Activated CD4-positive, alpha-beta memory T cell treated with anti-CD3 and anti-CD28 coated beads for 36 hours (primary cell): ENCODE measurements at regions not wholly inside any gene's neighbourhood (a gene's known extent, or its start where the extent isn't known, plus 50 kb on each side); places are given as distances from the start of the nearest gene placed in this dataset.

Experiments
- CTCF ChIA-PET: fragments of 350-600 bp; sonication (Branson Sonifier 250); formaldehyde crosslinking; loops from one replicate; lab custom pipeline; 2021; ENCODE audit warnings: antibody characterized with exemption, inconsistent platforms; lab: Charles Lee
- POLR2A ChIA-PET: fragments of 350-600 bp; sonication (Branson Sonifier 250); formaldehyde crosslinking; loops from one replicate; lab custom pipeline; 2021; ENCODE audit warnings: antibody characterized with exemption; lab: Charles Lee
- DNase-seq: peaks from one replicate; pipeline ENCODE4 v3.0.0-alpha.2; 2020
- H3K27ac Mint-ChIP-seq: one replicate; pipeline ENCODE4 v1.8.0; 2021; ENCODE audit warnings: mixed read lengths
- H3K27me3 Mint-ChIP-seq: one replicate; pipeline ENCODE4 v1.8.0; 2021; ENCODE audit warnings: mixed read lengths
- H3K36me3 Mint-ChIP-seq: one replicate; pipeline ENCODE4 v1.8.0; 2021; ENCODE audit warnings: mixed read lengths
- H3K4me1 Mint-ChIP-seq: one replicate; pipeline ENCODE4 v1.8.0; 2021; ENCODE audit warnings: low read depth, mixed read lengths
- H3K4me3 Mint-ChIP-seq: one replicate; pipeline ENCODE4 v1.8.0; 2021; ENCODE audit warnings: mild to moderate bottlenecking, mixed read lengths
- H3K9me3 Mint-ChIP-seq: one replicate; pipeline ENCODE4 v1.8.0; 2021; ENCODE audit warnings: mixed read lengths
- intact Hi-C: fragments of 100-400 bp; cut with micrococcal nuclease; formaldehyde crosslinking; loops from one replicate; pipeline ENCODE4 v1.15.1; 2023

DNA sequence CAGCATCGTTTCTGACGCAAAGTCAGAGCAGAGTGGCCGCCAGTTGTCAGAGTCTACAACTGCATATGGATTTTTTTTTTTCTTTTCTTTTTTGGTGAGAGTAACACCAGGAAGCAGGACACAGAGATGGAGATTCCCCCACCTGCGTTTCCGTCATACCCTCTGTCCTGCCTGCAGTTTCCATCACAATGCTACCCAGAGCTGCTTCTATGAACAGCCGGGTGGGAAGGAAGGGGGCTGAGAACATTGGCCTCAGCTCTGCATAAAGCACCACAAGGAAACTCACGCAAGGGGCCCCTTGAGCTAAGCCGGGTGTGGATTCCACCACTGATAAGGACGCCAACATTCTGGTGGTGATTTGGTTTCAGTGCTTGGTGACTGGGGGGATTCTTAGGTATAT, 183.5 kb upstream of the AFDN start:
- H3K9me3 Mint-ChIP-seq = no peaks in the 10 kb centered on the region
- POLR2A ChIA-PET = no interaction called here
- H3K4me1 Mint-ChIP-seq = no peaks in the 10 kb centered on the region
- no peak for DNase-seq
- H3K4me3 Mint-ChIP-seq = no peak overlapping the region
- CTCF ChIA-PET = no interaction called here
- peaks cover 2% of the 10 kb centered on the region for H3K27me3 Mint-ChIP-seq
- no peak overlapping the region for H3K27ac Mint-ChIP-seq
- intact Hi-C loops = no loop called here
- H3K36me3 Mint-ChIP-seq = no peaks in the 10 kb centered on the region

DNA sequence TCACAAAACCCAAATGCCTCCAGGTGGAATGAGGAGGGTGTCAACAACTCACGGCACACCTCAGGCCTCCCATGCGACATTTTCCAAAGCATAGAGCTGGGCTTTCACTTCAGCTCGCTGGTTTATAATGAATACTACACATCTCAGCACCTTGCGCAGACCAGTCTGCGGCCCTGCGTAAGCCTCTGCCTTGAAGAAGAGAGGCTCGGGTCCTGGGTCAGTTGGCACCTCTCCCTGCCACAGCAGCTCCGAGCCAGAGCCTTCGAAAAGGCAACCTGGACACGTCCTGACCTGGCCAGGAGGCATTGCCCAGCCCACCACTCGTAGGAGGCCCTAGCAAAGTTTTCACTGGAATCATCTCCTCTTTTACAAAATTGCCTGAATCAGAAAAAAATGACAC, 183.0 kb upstream of the AFDN start:
- peaks cover 2% of the 10 kb centered on the region for H3K27me3 Mint-ChIP-seq
- ChIA-PET POLR2A (no interaction called here), CTCF (no interaction called here)
- H3K27ac Mint-ChIP-seq = no peak overlapping the region
- H3K4me3 Mint-ChIP-seq = no peak overlapping the region
- intact Hi-C loops = no loop called here
- no peak for DNase-seq
- no peaks in the 10 kb centered on the region for H3K4me1 Mint-ChIP-seq
- no peaks in the 10 kb centered on the region for H3K36me3 Mint-ChIP-seq
- H3K9me3 Mint-ChIP-seq = no peaks in the 10 kb centered on the region

DNA sequence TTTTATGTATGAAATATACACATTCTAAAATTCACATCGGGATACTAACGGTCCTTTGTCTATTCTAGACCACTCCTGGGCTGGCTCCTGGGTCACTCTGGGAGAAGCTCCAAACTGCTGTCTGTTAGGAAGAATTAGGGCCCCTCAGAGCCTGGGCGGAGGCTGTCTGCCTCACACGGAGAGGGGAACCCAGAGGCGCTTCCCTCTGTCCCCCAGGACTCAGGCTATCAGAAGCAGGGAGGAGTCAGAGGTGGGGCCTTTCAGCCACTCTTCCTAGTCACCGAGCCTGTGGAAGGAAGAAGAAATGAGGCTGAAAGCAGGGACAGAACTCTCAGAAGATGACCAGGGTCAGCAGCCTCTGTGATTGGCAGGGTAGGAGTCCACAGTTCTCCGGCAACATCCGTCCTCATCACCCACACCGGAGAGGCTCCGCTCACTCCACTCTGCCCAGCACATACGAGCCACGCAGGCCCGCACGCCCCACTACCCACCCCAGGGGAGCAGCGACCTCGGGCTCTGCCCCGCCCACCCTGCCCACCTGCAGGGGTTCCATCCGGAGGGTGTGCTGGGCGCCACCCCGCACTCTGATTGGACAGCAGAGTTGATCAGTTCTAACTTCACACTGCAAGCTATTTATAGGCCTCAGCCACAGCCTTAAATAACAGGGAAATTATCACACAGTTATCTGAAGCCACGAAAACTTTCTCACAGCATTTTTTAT, 182.1 kb upstream of the AFDN start:
- POLR2A ChIA-PET = no interaction called here
- CTCF ChIA-PET = interaction anchor here (0.6 kb wide), 1 partner anchor 62 kb away, joined by 3 read pairs; no protein-coding TSS in a partner anchor
- no peak overlapping the region for H3K4me3 Mint-ChIP-seq
- no peaks in the 10 kb centered on the region for H3K4me1 Mint-ChIP-seq
- DNase-seq = no peak
- no peaks in the 10 kb centered on the region for H3K36me3 Mint-ChIP-seq
- intact Hi-C loops = no loop called here
- no peak overlapping the region for H3K27ac Mint-ChIP-seq
- H3K9me3 Mint-ChIP-seq = no peaks in the 10 kb centered on the region
- H3K27me3 Mint-ChIP-seq = peaks cover 2% of the 10 kb centered on the region

DNA sequence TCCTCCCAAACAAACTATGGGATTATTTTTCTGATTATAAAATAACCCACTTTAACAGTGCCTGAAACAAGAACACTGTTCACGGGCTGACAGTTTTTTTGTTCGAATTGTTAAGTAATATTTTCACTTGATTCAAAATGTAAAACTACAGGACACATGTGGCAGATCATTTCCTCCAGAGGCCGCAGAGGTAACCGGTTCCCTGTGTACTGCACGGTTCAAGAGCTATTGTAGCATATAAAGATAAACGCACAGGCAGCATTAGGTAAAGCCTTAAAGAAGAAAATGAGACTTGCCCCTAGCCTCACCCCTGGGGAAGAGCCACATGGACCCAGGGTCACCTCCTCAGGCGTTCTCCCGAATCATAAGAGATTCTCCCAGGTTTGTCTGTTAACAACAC, 181.3 kb upstream of the AFDN start:
- POLR2A ChIA-PET = no interaction called here
- Mint-ChIP-seq H3K9me3 (no peaks in the 10 kb centered on the region), H3K4me3 (no peak overlapping the region), H3K27me3 (peaks cover 2% of the 10 kb centered on the region), H3K4me1 (no peaks in the 10 kb centered on the region), H3K36me3 (no peaks in the 10 kb centered on the region), H3K27ac (no peak overlapping the region)
- no peak for DNase-seq
- intact Hi-C loops = no loop called here
- CTCF ChIA-PET = interaction anchor here (0.6 kb wide), 1 partner anchor 63 kb away, joined by 3 read pairs; no protein-coding TSS in a partner anchor

DNA sequence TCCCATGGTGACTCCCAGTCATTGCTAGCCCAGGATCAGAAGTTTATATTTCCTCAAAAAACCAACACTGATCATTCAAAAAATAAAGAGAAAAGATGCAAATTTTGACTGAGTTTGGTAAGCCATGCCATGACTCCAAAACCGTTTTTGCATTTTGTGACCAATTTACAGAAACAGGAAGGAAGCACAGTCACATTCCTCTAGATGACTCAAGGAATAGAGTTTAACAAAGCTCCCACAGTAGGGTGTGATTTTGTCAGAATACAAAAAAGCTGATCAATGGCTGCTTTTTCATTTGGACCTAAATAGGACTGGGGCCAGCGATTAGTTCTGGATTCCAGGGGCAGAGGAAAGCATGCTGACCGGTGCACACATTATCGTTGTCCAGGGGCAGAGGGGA, 179.4 kb upstream of the AFDN start:
- H3K4me1 Mint-ChIP-seq = no peaks in the 10 kb centered on the region
- no peaks in the 10 kb centered on the region for H3K9me3 Mint-ChIP-seq
- ChIA-PET CTCF (no interaction called here), POLR2A (no interaction called here)
- DNase-seq = no peak
- no peak overlapping the region for H3K27ac Mint-ChIP-seq
- H3K36me3 Mint-ChIP-seq = no peaks in the 10 kb centered on the region
- H3K4me3 Mint-ChIP-seq = no peak overlapping the region
- intact Hi-C loops = no loop called here
- H3K27me3 Mint-ChIP-seq = peaks cover 2% of the 10 kb centered on the region

DNA sequence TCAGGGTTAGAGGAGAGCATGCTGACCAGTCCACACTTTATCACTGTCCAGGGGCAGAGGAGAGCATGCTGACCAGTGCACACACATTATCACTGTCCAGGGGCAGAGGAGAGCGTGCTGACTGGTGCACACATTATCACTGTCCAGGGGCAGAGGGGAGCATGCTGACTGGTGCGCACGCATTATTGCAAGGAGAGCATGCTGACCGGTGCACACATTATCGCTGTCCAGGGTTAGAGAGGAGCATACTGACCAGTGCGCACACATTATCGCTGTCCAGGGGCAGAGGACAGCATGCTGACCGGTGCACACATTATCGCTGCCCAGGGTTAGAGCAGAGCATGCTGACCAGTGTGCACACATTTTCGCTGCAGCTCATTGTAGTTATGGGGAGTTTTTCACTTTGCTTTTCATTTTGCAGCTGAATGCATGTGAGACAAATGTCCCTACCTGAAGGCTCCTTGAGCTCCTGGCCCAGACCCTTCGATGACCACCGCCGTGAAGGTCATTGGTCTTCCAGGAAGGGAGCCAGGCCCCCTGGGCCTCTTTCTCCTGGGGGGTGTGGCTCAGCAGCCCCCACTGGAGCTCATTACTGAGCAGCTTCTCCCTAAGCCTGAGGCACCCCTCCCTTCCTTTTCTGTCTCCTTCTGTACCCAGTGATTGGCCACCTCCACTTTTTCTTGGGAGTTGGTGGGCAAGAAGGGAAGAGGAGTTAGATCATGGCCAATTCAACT, 178.8 kb upstream of the AFDN start:
- Mint-ChIP-seq H3K27ac (no peak overlapping the region), H3K4me1 (no peaks in the 10 kb centered on the region), H3K9me3 (no peaks in the 10 kb centered on the region), H3K4me3 (no peak overlapping the region), H3K36me3 (no peaks in the 10 kb centered on the region), H3K27me3 (peaks cover 2% of the 10 kb centered on the region)
- CTCF ChIA-PET = no interaction called here
- intact Hi-C loops = no loop called here
- no peak for DNase-seq
- POLR2A ChIA-PET = no interaction called here

DNA sequence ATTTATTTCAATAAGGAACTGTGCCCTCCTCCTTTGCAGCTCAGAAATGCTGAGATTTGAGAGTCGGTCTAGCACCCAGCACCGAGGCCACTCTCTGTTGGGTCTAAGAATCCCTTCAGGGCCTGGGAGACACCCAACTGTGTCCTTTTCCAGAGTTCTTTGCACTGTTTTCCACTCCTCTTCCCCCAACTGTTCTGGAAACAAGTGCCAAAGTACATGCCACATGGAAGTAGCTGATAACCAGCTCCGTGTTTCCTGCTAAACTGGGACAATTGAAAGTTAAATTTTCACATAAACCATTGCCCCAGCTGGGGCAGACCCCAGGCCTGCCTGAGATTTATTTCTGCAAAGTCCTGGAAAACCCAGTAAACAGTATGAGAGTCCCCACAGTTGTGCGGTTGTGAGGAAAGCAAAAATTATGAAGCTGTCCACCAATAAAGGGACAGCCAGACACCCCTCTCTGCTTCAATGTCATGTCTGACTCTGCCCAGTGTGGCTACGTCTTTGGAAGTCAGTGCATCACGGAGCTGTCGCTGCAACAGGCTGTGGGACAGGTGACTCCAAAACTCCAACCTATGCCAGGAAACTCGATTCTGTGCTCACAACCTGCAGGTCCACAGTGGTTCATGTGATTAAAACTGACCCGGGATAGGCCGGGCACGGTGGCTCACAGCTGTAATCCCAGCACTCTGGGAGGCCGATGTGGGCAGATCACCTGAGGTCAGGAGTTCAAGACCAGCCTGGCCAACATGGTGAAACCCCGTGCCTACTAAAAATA, 178.0 kb upstream of the AFDN start:
- peaks cover 2% of the 10 kb centered on the region for H3K27me3 Mint-ChIP-seq
- intact Hi-C loops = no loop called here
- no peaks in the 10 kb centered on the region for H3K36me3 Mint-ChIP-seq
- no peak for DNase-seq
- H3K4me1 Mint-ChIP-seq = no peaks in the 10 kb centered on the region
- POLR2A ChIA-PET = no interaction called here
- H3K27ac Mint-ChIP-seq = no peak overlapping the region
- H3K9me3 Mint-ChIP-seq = no peaks in the 10 kb centered on the region
- CTCF ChIA-PET = no interaction called here
- H3K4me3 Mint-ChIP-seq = no peak overlapping the region

DNA sequence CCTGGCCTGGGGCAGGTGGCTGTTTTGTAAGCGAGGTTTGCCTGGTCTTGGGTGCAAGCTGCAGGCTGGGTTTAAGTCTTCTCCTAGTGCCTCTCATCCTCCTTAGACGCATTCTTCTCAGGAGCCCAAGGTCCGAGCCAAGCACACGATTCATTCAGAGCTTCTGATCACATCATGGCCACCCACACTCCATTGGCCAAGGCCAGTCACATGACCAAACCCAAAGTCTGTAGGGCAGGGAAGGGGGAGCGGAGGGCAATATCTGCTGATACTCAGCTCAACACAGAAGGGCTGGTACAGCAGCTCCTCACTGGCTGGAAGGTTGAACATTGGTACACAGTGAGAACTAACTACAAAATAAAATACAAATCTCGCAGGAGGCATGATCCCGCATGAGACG, 177.2 kb upstream of the AFDN start:
- no peaks in the 10 kb centered on the region for H3K4me1 Mint-ChIP-seq
- H3K27ac Mint-ChIP-seq = no peak overlapping the region
- no peak overlapping the region for H3K4me3 Mint-ChIP-seq
- POLR2A ChIA-PET = no interaction called here
- intact Hi-C loops = no loop called here
- no peaks in the 10 kb centered on the region for H3K36me3 Mint-ChIP-seq
- H3K27me3 Mint-ChIP-seq = peaks cover 2% of the 10 kb centered on the region
- H3K9me3 Mint-ChIP-seq = no peaks in the 10 kb centered on the region
- CTCF ChIA-PET = no interaction called here
- DNase-seq = no peak

DNA sequence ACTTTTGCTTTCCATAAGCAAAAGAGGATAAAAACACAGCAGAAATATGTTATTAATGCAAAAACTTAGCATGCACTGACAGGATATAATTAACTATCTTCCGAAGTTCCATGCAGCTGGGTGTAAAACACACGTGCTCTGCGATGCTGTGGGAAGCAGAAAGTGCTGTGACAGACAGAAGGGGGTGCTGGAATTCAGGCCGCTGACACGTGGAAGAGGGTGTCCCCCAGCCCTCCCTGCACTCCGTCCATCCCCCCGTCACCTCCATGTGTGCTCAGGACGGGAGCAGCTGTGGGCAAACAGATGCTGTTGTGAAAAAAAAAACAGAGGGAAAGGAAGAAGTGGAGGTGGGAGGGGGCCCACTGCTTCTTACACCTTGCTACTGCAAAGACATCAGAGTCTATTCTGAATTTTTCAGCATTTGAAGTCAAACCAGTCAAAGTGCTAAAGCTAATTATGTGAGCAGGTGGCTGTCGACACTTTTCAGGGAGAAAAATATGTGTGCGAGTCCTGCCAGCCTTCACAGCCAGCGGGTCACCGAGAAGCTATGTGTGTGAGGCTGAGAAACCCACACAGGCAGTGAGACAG, 175.9 kb upstream of the AFDN start:
- Mint-ChIP-seq H3K36me3 (no peaks in the 10 kb centered on the region), H3K27me3 (peaks cover 2% of the 10 kb centered on the region), H3K4me3 (no peak overlapping the region), H3K4me1 (no peaks in the 10 kb centered on the region), H3K27ac (no peak overlapping the region), H3K9me3 (no peaks in the 10 kb centered on the region)
- POLR2A ChIA-PET = no interaction called here
- CTCF ChIA-PET = no interaction called here
- intact Hi-C loops = no loop called here
- DNase-seq = no peak

DNA sequence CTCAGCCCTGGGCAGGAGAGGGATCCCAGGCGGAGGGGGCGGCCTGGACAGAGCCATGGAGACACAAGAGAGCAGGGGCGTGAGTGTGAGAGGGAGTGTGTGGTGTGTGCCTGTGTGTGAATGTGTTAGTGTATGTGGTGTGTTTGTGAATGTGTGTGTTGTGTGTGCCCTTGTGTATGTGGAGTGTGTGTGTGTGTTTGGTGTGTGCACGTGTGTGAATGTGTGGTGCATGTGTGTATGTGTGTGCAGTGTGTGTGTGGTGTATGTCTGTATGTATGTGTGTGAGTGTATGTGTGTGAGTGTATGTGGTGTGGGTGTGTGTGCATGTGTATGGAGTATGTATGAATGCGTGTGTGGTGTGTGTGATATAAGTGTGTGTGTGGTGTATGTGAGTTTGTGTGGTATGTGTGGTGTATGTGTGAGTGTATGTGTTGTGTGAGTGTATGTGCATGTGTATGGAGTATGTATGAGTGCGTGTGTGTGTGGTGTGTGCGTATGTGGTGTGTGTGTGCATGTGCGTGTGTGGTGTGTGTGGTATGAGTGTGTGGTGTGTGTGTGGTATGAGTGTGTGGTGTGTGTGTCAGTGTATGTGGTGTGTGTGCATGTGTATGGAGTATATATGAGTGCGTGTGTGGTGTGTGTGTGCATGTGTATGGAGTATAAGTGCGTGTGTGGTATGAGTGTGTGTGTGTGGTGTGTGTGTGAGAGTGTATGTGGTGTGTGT, 175.2 kb upstream of the AFDN start:
- H3K36me3 Mint-ChIP-seq = no peaks in the 10 kb centered on the region
- no peak for DNase-seq
- no peaks in the 10 kb centered on the region for H3K4me1 Mint-ChIP-seq
- no peak overlapping the region for H3K27ac Mint-ChIP-seq
- intact Hi-C loops = no loop called here
- H3K9me3 Mint-ChIP-seq = no peaks in the 10 kb centered on the region
- no peak overlapping the region for H3K4me3 Mint-ChIP-seq
- H3K27me3 Mint-ChIP-seq = peaks cover under 1% of the 10 kb centered on the region
- ChIA-PET CTCF (no interaction called here), POLR2A (no interaction called here)

DNA sequence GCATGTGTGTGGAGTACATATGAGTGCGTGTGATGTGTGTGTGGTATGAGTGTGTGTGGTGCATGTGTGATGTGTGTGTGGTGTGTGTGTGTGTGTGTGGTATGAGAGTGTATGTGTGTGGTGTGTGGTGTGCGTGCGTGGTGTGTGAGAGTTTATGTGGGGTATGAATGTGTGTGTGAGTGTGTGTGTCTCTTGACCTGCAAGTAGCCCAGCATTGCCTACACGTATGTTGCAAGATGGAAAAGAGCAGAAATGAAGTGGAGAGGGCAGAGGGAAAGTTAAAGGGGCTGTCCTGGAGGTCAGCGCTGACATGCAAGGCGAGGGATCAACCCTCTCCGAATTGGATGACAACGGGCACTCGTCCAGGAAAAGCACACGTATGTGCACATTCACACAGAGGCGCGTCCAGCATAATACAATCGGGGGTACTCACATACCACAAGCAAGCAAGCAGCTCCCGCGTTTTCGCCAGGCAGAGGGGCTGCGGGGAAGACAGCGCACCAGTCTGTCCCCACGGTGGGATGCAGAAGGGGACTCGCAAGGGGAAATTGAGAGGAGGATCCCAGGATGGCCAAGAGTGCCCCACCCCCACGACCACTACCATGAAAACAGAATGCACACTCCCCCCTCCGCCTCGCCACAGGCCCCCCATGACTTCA, 174.5 kb upstream of the AFDN start:
- no peaks in the 10 kb centered on the region for H3K27me3 Mint-ChIP-seq
- H3K4me1 Mint-ChIP-seq = no peaks in the 10 kb centered on the region
- H3K9me3 Mint-ChIP-seq = no peaks in the 10 kb centered on the region
- H3K4me3 Mint-ChIP-seq = no peak overlapping the region
- intact Hi-C loops = no loop called here
- no peak overlapping the region for H3K27ac Mint-ChIP-seq
- no peaks in the 10 kb centered on the region for H3K36me3 Mint-ChIP-seq
- CTCF ChIA-PET = no interaction called here
- no peak for DNase-seq
- POLR2A ChIA-PET = no interaction called here
